HepG2 (cell line): ENCODE measurements at regions not wholly inside any gene's neighbourhood (a gene's known extent, or its start where the extent isn't known, plus 50 kb on each side); places are given as distances from the start of the nearest gene placed in this dataset.

Experiments
- ARNT ChIP-seq: fragments of 450-650 bp; IDR thresholded peaks from 2 replicates; pipeline ENCODE4 v1.6.1; 2017
- ELF1 ChIP-seq: sonication (generic); formaldehyde crosslinking; IDR thresholded peaks from 2 replicates; pipeline ENCODE4 v1.4.0; 2020; ENCODE audit warnings: missing genetic modification reagents
- POLR2A ChIP-seq, 2 experiments: IDR thresholded peaks; 2 replicates each; pipeline ENCODE4 v1.6.1; 2011; ENCODE audit warnings: low read depth in 2 of 2, low read length in 2 of 2, mild to moderate bottlenecking in 1 of 2, moderate library complexity in 1 of 2; ENCODE audit not compliant: insufficient read depth in 1 of 2
- WIZ ChIP-seq: sonication (generic); formaldehyde crosslinking; IDR thresholded peaks from 2 replicates; pipeline ENCODE4 v1.5.1; 2020; ENCODE audit warnings: mild to moderate bottlenecking, missing genetic modification reagents
- ZNF34 ChIP-seq: sonication (generic); formaldehyde crosslinking; IDR thresholded peaks from 2 replicates; pipeline ENCODE4 v1.4.0; 2020; ENCODE audit warnings: mild to moderate bottlenecking, missing genetic modification reagents, borderline replicate concordance
- ZNF350 ChIP-seq: sonication (generic); formaldehyde crosslinking; IDR thresholded peaks from 2 replicates; pipeline ENCODE4 v1.4.0; 2020; ENCODE audit warnings: mild to moderate bottlenecking, low read depth, missing genetic modification reagents, borderline replicate concordance
- TF ChIP-seq, protein P1 (sequence below): conservative IDR thresholded peaks from 2 replicates; pipeline ENCODE4 v1.6.1; 2018; ENCODE audit warnings: missing genetic modification reagents
- TF ChIP-seq, protein P2 (sequence below): sonication (generic); formaldehyde crosslinking; IDR thresholded peaks from 2 replicates; pipeline ENCODE4 v1.5.1; 2020; ENCODE audit warnings: missing genetic modification reagents, mild to moderate bottlenecking, borderline replicate concordance
- TF ChIP-seq, protein P3 (sequence below): sonication (generic); formaldehyde crosslinking; IDR thresholded peaks from 2 replicates; pipeline ENCODE4 v1.5.0; 2020; ENCODE audit warnings: mild to moderate bottlenecking, missing genetic modification reagents, moderate library complexity

DNA sequence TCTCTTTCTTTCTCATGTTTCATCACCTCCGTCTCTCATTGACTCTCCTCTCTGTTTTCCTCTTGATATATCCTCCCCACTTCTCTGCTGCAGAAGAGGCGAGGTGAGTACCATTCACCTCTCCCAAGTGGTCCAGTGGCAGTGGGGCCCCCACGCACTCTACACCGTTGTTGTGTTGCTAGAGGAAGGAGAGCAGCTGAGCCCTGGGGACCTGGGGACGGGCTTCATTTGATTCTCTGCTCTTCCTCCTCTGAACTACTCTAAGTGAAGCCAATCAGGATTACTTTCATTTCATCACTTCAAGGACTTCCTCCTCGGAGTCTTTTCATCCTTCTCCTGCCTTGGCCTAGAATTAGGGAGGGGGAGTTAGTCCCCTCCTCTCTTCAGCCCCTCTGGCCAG lies 64.6 kb downstream of the CCNE1 start:
- TF ChIP-seq, protein P1, sequence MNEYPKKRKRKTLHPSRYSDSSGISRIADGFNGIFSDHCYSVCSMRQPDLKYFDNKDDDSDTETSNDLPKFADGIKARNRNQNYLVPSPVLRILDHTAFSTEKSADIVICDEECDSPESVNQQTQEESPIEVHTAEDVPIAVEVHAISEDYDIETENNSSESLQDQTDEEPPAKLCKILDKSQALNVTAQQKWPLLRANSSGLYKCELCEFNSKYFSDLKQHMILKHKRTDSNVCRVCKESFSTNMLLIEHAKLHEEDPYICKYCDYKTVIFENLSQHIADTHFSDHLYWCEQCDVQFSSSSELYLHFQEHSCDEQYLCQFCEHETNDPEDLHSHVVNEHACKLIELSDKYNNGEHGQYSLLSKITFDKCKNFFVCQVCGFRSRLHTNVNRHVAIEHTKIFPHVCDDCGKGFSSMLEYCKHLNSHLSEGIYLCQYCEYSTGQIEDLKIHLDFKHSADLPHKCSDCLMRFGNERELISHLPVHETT = no peak
- TF ChIP-seq ELF1 (CRISPR knock-in tag) (no peak), WIZ (no peak), ZNF350 (CRISPR knock-in tag) (no peak), POLR2A (IDR thresholded peaks at IDR 0.05; ENCODE audit: insufficient read depth in 1 of 2, low read depth in 2 of 2, low read length in 2 of 2) (no peak), ARNT (no peak), ZNF34 (CRISPR knock-in tag) (no peak)
- TF ChIP-seq, protein P2, sequence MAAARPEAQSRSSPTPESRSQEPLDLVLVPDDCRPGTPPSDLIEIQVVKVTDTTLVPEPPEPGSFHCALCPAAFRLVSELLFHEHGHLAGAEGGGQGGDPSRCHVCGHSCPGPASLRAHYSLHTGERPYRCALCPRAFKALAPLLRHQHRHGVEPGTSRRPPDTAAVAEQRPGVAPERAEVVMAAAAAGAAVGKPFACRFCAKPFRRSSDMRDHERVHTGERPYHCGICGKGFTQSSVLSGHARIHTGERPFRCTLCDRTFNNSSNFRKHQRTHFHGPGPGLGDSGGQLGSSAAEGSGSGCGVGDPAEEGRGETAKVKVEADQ (CRISPR knock-in tag) = no peak
- TF ChIP-seq, protein P3, sequence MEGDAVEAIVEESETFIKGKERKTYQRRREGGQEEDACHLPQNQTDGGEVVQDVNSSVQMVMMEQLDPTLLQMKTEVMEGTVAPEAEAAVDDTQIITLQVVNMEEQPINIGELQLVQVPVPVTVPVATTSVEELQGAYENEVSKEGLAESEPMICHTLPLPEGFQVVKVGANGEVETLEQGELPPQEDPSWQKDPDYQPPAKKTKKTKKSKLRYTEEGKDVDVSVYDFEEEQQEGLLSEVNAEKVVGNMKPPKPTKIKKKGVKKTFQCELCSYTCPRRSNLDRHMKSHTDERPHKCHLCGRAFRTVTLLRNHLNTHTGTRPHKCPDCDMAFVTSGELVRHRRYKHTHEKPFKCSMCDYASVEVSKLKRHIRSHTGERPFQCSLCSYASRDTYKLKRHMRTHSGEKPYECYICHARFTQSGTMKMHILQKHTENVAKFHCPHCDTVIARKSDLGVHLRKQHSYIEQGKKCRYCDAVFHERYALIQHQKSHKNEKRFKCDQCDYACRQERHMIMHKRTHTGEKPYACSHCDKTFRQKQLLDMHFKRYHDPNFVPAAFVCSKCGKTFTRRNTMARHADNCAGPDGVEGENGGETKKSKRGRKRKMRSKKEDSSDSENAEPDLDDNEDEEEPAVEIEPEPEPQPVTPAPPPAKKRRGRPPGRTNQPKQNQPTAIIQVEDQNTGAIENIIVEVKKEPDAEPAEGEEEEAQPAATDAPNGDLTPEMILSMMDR = no peak
